ENCODE measurements at regions not wholly inside any gene's neighbourhood (a gene's known extent, or its start where the extent isn't known, plus 50 kb on each side); places are given as distances from the start of the nearest gene placed in this dataset.

DNA sequence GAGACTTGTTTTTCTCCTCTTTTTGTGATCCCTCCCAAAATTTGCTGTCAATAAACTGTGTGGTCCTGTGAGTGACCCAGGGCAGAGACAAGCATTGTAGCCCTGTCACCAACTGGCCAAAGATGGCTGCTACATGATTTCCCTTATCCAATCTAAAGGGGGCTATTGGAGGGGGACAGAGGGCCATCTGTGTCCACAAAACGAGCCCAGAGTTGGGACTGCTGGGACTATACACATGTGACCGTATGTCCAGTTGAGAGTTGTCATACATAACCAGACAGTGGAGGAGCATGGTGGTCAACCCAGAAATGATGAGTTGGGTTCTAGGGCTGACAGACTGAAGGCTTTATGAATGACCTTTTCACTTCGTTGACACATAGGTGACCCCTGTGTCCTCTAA, 55.3 kb upstream of the SDK1 start:
- no peaks in the 10 kb centered on the region for H3K9me3 ChIP-seq (ENCODE audit: low read length)
- H3K79me2 ChIP-seq (replicated peaks; ENCODE audit: insufficient read depth, low read length), result no peaks in the 10 kb centered on the region
- TF ChIP-seq MXI1 (conservative IDR thresholded peaks at IDR 0.05; ENCODE audit: poor library complexity, severe bottlenecking), result no peak
- no peaks in the 10 kb centered on the region for H3F3A ChIP-seq (ENCODE audit: insufficient read depth, low read length, poor library complexity, severe bottlenecking)
- no peak overlapping the region for H3K9ac ChIP-seq (ENCODE audit: low read length)
- H2AFZ ChIP-seq (ENCODE audit: low read depth, low read length), result no peak overlapping the region
- no peaks in the 10 kb centered on the region for H4K20me1 ChIP-seq (ENCODE audit: insufficient read depth)
- no peak overlapping the region for H3K4me3 ChIP-seq (ENCODE audit: low read length)
- no peaks in the 10 kb centered on the region for H3K36me3 ChIP-seq (ENCODE audit: insufficient read depth, low read length)
- H3K27ac ChIP-seq (ENCODE audit: low read length), result no peak overlapping the region
- no peaks in the 10 kb centered on the region for H3K9me2 ChIP-seq (ENCODE audit: insufficient read depth, low read length)
- no peak overlapping the region for H3K4me2 ChIP-seq (ENCODE audit: low read length)
- no peaks in the 10 kb centered on the region for H3K27me3 ChIP-seq (ENCODE audit: insufficient read depth, low read depth, low read length)

DNA sequence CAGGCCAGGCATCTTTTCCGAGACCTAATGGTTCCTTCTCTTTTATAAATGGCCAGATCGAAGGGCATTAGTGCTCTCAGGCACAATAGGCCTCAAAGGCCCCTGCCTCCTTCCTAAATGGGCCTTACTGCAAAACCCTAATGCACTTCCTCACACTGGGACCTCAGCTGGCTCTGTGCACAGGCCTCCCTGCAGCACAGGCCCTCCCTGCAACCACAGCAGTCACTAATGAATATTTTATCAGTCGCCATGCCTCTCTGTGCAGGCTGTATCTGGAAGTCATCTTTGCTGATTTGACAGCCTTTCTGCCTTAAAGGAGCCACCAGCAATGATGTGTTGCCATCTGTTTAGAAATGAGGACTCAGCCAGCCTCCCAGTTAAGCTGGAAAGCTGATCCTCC, 54.9 kb upstream of the SDK1 start:
- H3K9me3 ChIP-seq (ENCODE audit: low read length), result no peaks in the 10 kb centered on the region
- H3K79me2 ChIP-seq (replicated peaks; ENCODE audit: insufficient read depth, low read length), result no peaks in the 10 kb centered on the region
- no peak overlapping the region for H3K9ac ChIP-seq (ENCODE audit: low read length)
- no peaks in the 10 kb centered on the region for H3K9me2 ChIP-seq (ENCODE audit: insufficient read depth, low read length)
- no peaks in the 10 kb centered on the region for H3F3A ChIP-seq (ENCODE audit: insufficient read depth, low read length, poor library complexity, severe bottlenecking)
- no peak overlapping the region for H3K4me2 ChIP-seq (ENCODE audit: low read length)
- no peaks in the 10 kb centered on the region for H3K36me3 ChIP-seq (ENCODE audit: insufficient read depth, low read length)
- TF ChIP-seq MXI1 (conservative IDR thresholded peaks at IDR 0.05; ENCODE audit: poor library complexity, severe bottlenecking), result no peak
- TF ChIP-seq EP300 (conservative IDR thresholded peaks at IDR 0.05; ENCODE audit: poor library complexity, severe bottlenecking), result no peak
- no peak for TF ChIP-seq REST (IDR thresholded peaks at IDR 0.05; ENCODE audit: borderline replicate concordance)
- TF ChIP-seq SMC3 (conservative IDR thresholded peaks at IDR 0.05; ENCODE audit: poor library complexity), result no peak
- no peak for TF ChIP-seq EZH2 (IDR thresholded peaks at IDR 0.05; ENCODE audit: borderline replicate concordance, insufficient read depth, low read length, poor library complexity, severe bottlenecking)
- no peak for TF ChIP-seq POLR2AphosphoS5 (IDR thresholded peaks at IDR 0.05)
- TF ChIP-seq RAD21 (conservative IDR thresholded peaks at IDR 0.05), result no peak
- no peak for TF ChIP-seq TAF1 (IDR thresholded peaks at IDR 0.05; ENCODE audit: low read depth)
- no peak for TF ChIP-seq CTCF (IDR thresholded peaks at IDR 0.05; ENCODE audit: poor library complexity, severe bottlenecking)
- H3K4me3 ChIP-seq (ENCODE audit: low read length), result no peak overlapping the region
- H3K27ac ChIP-seq (ENCODE audit: low read length), result no peak overlapping the region
- no peak overlapping the region for H2AFZ ChIP-seq (ENCODE audit: low read depth, low read length)
- H3K27me3 ChIP-seq (ENCODE audit: insufficient read depth, low read depth, low read length), result no peaks in the 10 kb centered on the region
- H4K20me1 ChIP-seq (ENCODE audit: insufficient read depth), result no peaks in the 10 kb centered on the region

- Histone ChIP-seq H2AFZ (ENCODE audit: low read depth, low read length) (no peak overlapping the region), H3F3A (ENCODE audit: insufficient read depth, low read length, poor library complexity, severe bottlenecking) (no peaks in the 10 kb centered on the region), H3K4me2 (ENCODE audit: low read length) (no peak overlapping the region), H3K9ac (ENCODE audit: low read length) (no peak overlapping the region), H3K36me3 (ENCODE audit: insufficient read depth, low read length) (no peaks in the 10 kb centered on the region), H3K4me3 (ENCODE audit: low read length) (no peak overlapping the region), H3K9me2 (ENCODE audit: insufficient read depth, low read length) (no peaks in the 10 kb centered on the region), H4K20me1 (ENCODE audit: insufficient read depth) (no peaks in the 10 kb centered on the region), H3K27ac (ENCODE audit: low read length) (no peak overlapping the region), H3K79me2 (replicated peaks; ENCODE audit: insufficient read depth, low read length) (no peaks in the 10 kb centered on the region), H3K9me3 (ENCODE audit: low read length) (no peaks in the 10 kb centered on the region), H3K27me3 (ENCODE audit: insufficient read depth, low read depth, low read length) (no peaks in the 10 kb centered on the region)
- no peak for TF ChIP-seq TAF1 (IDR thresholded peaks at IDR 0.05; ENCODE audit: low read depth)
- TF ChIP-seq EP300 (conservative IDR thresholded peaks at IDR 0.05; ENCODE audit: poor library complexity, severe bottlenecking), result no peak
- no peak for TF ChIP-seq RAD21 (conservative IDR thresholded peaks at IDR 0.05)
- no peak for TF ChIP-seq EZH2 (IDR thresholded peaks at IDR 0.05; ENCODE audit: borderline replicate concordance, insufficient read depth, low read length, poor library complexity, severe bottlenecking)
- no peak for TF ChIP-seq REST (IDR thresholded peaks at IDR 0.05; ENCODE audit: borderline replicate concordance)
- no peak for TF ChIP-seq CTCF (IDR thresholded peaks at IDR 0.05; ENCODE audit: poor library complexity, severe bottlenecking)
- TF ChIP-seq POLR2AphosphoS5 (IDR thresholded peaks at IDR 0.05), result no peak
These were observed 54.4 kb upstream of the SDK1 start for GRCh38 chr7:3246651-3247050.

Data from neural cell (in vitro differentiated cells).